Naive thymus-derived CD4-positive, alpha-beta T cell (primary cell): ENCODE measurements at regions not wholly inside any gene's neighbourhood (a gene's known extent, or its start where the extent isn't known, plus 50 kb on each side); places are given as distances from the start of the nearest gene placed in this dataset.

Source experiments
- ATAC-seq: fragments of 150-1000 bp; cut with Tn5 transposase; 2 replicates; pipeline ENCODE4 v1.10.0; 2021; ENCODE audit warnings: mild to moderate bottlenecking, moderate library complexity
- CTCF ChIA-PET: fragments of 350-600 bp; sonication (Branson Sonifier 250); formaldehyde crosslinking; loops from one replicate; lab custom pipeline; 2021; ENCODE audit warnings: antibody characterized with exemption; lab: Charles Lee
- POLR2A ChIA-PET: fragments of 350-600 bp; sonication (Branson Sonifier 250); formaldehyde crosslinking; loops from one replicate; lab custom pipeline; 2021; ENCODE audit warnings: antibody characterized with exemption, inconsistent platforms; lab: Charles Lee
- DNase-seq, 9 donors: peaks; one replicate each; pipeline versions ENCODE4 v3.0.0 to v3.0.0-alpha.2; 2020 to 2022; ENCODE audit warnings: mixed read lengths in 1 of 9
- H3K27ac ChIP-seq: one replicate; pipeline ENCODE4 v1.7.0; 2013; ENCODE audit warnings: mild to moderate bottlenecking, low read depth, low read length, moderate library complexity
- H3K27me3 ChIP-seq, 2 donors: one replicate each; pipeline ENCODE4 v1.7.0; 2013; ENCODE audit warnings: low read length in 2 of 2, mild to moderate bottlenecking in 2 of 2, moderate library complexity in 2 of 2; ENCODE audit not compliant: control insufficient read depth in 2 of 2, insufficient read depth in 2 of 2
- H3K36me3 ChIP-seq, 3 experiments: 1 replicate in 2 of 3; 2 replicates in 1 of 3; pipeline ENCODE4 v1.7.0; 2013; ENCODE audit warnings: low read length in 3 of 3, mild to moderate bottlenecking in 3 of 3, moderate library complexity in 1 of 3; ENCODE audit not compliant: insufficient read depth in 3 of 3, control insufficient read depth in 2 of 3
- H3K4me1 ChIP-seq, 2 donors: one replicate each; pipeline ENCODE4 v1.7.0; 2013; ENCODE audit warnings: low read length in 2 of 2, mild to moderate bottlenecking in 2 of 2, moderate library complexity in 1 of 2; ENCODE audit not compliant: control insufficient read depth in 2 of 2, insufficient read depth in 2 of 2
- H3K4me3 ChIP-seq: 2 replicates; pipeline ENCODE4 v1.7.0; 2013; ENCODE audit warnings: mild to moderate bottlenecking, low read length
- H3K9me3 ChIP-seq, 3 experiments: 1 replicate in 2 of 3; 2 replicates in 1 of 3; pipeline ENCODE4 v1.7.0; 2013; ENCODE audit warnings: low read length in 3 of 3; ENCODE audit not compliant: control insufficient read depth in 2 of 3
- H3K27ac Mint-ChIP-seq, 9 donors: one replicate each; pipeline ENCODE4 v1.8.0; 2020 to 2022; ENCODE audit warnings: mixed read lengths in 9 of 9, mild to moderate bottlenecking in 8 of 9, moderate library complexity in 5 of 9, inconsistent platforms in 2 of 9
- H3K27me3 Mint-ChIP-seq, 5 donors: one replicate each; pipeline ENCODE4 v1.8.0; 2021 to 2022; ENCODE audit warnings: mixed read lengths in 5 of 5, mild to moderate bottlenecking in 1 of 5
- H3K36me3 Mint-ChIP-seq, 5 donors: one replicate each; pipeline ENCODE4 v1.8.0; 2020 to 2022; ENCODE audit warnings: mixed read lengths in 5 of 5, mild to moderate bottlenecking in 3 of 5, inconsistent platforms in 1 of 5
- H3K4me1 Mint-ChIP-seq, 7 donors: one replicate each; pipeline ENCODE4 v1.8.0; 2020 to 2022; ENCODE audit warnings: mixed read lengths in 7 of 7, mild to moderate bottlenecking in 3 of 7, inconsistent platforms in 1 of 7
- H3K4me3 Mint-ChIP-seq, 10 donors: one replicate each; pipeline ENCODE4 v1.8.0; 2020 to 2022; ENCODE audit warnings: mild to moderate bottlenecking in 10 of 10, mixed read lengths in 10 of 10, moderate library complexity in 6 of 10, inconsistent platforms in 2 of 10
- H3K9me3 Mint-ChIP-seq, 11 donors: one replicate each; pipeline ENCODE4 v1.8.0; 2020 to 2022; ENCODE audit warnings: mixed read lengths in 11 of 11, mild to moderate bottlenecking in 4 of 11, inconsistent platforms in 1 of 11, moderate library complexity in 1 of 11
- intact Hi-C, 2 donors: fragments of 100-400 bp; cut with micrococcal nuclease; formaldehyde crosslinking; loops; one replicate each; pipeline ENCODE4 v1.15.1; 2023

DNA sequence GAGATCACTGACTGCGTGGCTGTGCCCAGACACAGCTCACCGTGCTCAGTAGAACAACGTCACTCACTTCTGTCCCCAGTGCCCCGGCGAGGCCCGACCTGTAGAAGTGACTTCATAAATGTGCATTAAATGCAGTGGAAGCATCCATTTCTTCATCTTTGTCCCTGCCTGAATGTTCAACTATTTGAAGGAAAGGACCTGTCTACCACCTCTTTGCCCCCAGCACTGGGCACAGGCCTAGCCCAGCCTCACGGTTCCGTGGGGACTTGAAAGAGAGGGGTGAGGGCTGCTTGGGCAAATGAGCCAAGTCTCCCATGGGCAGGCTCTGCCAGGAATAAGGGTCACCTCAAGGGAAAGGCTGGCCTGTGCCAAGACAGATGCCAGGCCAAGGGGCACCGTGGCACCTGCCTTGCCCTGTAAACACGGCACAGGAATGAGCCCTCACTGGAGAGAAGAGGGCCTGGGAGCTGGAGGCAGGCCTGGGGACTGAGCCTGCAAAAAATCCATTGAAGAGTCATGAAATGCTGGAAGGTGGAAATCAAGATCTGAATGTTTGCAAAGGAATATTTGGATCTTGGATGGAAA, 845.3 kb downstream of the BRD1 start:
- Mint-ChIP-seq H3K4me1 (no peaks in the 10 kb centered on the region), H3K4me3 (no peak overlapping the region), H3K27ac (no peak overlapping the region), H3K36me3 (peaks cover 0 to 3% (median 0%) of the 10 kb centered on the region in 5 donors), H3K9me3 (peaks cover 0 to 10% (median 2%) of the 10 kb centered on the region in 11 donors), H3K27me3 (peaks cover 0 to 27% (median 23%) of the 10 kb centered on the region in 5 donors)
- no peaks in the 10 kb centered on the region for H3K9me3 ChIP-seq
- intact Hi-C loops = no loop called here
- CTCF ChIA-PET = no interaction called here
- no peaks in the 10 kb centered on the region for H3K27me3 ChIP-seq
- no peaks in the 10 kb centered on the region for H3K4me1 ChIP-seq
- POLR2A ChIA-PET = no interaction called here
- DNase-seq (no peak), ATAC-seq (no peak)
- H3K36me3 ChIP-seq = no peaks in the 10 kb centered on the region
- no peak overlapping the region for H3K4me3 ChIP-seq
- no peak overlapping the region for H3K27ac ChIP-seq

DNA sequence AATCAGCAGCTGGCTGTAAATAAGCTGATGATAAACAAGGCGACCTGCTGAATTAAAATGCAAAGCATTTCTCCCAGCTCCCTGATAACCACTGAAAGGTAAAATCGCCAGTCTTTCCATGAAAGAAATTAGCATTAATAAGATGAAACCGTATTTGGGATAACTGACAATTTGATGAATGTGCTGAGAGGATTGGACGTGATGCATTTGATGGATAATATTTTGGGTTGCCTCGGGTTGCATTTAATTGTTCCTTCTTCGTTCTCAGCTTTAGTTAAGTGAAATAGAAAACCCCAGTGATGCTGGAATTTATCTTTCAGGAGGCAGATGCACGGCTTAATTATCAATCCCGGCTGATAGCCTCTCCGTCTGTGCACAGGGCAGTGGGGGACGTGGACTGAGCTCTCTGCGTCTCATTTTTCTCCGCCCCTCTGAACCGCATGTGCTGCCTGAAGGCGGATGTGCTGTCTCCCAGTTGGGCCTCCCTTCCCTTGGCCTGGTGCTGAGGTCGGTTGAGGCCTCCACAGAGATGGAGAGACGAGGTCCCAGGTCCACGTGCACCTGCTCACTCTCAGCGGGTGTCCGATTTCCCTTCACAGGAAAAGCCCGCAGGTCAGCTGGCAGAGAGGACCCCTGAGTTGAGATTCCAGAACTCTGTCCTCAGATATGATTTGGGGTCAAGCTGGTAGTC, 846.2 kb downstream of the BRD1 start:
- ChIA-PET POLR2A (no interaction called here), CTCF (no interaction called here)
- no peaks in the 10 kb centered on the region for H3K4me1 ChIP-seq
- peaks cover 0 to 10% (median 2%) of the 10 kb centered on the region in 11 donors for H3K9me3 Mint-ChIP-seq
- H3K36me3 ChIP-seq = no peaks in the 10 kb centered on the region
- H3K9me3 ChIP-seq = no peaks in the 10 kb centered on the region
- H3K27me3 ChIP-seq = no peaks in the 10 kb centered on the region
- no peak for DNase-seq
- no peak overlapping the region for H3K4me3 Mint-ChIP-seq
- peaks cover 0 to 33% (median 27%) of the 10 kb centered on the region in 5 donors for H3K27me3 Mint-ChIP-seq
- peaks cover 0 to 3% (median 0%) of the 10 kb centered on the region in 5 donors for H3K36me3 Mint-ChIP-seq
- intact Hi-C loops = no loop called here
- ATAC-seq = no peak
- H3K4me3 ChIP-seq = no peak overlapping the region
- no peak overlapping the region for H3K27ac ChIP-seq
- H3K27ac Mint-ChIP-seq = no peak overlapping the region
- no peaks in the 10 kb centered on the region for H3K4me1 Mint-ChIP-seq

DNA sequence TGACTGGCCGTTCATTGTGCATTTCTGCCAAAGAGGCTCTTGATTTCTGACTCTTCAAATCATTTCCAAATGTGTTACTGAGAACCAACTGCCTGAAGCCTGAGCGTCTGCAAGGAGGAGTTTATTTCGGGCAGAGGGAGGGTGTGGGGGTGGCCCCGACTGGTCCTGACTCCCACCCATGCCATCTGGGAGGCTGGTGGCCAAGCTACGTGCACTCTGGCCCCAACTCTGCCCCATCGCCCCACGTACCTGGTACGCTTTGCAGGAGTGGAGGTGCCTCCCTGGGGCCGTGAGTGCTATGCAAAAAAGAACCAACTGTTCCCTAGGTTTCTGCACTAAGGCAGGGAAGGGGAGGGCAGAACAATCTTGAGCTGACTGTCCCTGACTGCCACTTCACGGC, 846.8 kb downstream of the BRD1 start:
- Mint-ChIP-seq H3K27me3 (peaks cover 0 to 39% (median 33%) of the 10 kb centered on the region in 5 donors), H3K27ac (no peak overlapping the region), H3K4me3 (no peak overlapping the region), H3K36me3 (peaks cover 0 to 3% (median 0%) of the 10 kb centered on the region in 5 donors), H3K4me1 (no peaks in the 10 kb centered on the region), H3K9me3 (peaks cover 0 to 10% (median 2%) of the 10 kb centered on the region in 11 donors)
- ChIA-PET POLR2A (no interaction called here), CTCF (no interaction called here)
- no peaks in the 10 kb centered on the region for H3K4me1 ChIP-seq
- no peak overlapping the region for H3K27ac ChIP-seq
- DNase-seq (no peak), ATAC-seq (no peak)
- H3K4me3 ChIP-seq = no peak overlapping the region
- H3K9me3 ChIP-seq = no peaks in the 10 kb centered on the region
- intact Hi-C loops = no loop called here
- no peaks in the 10 kb centered on the region for H3K36me3 ChIP-seq
- H3K27me3 ChIP-seq = no peaks in the 10 kb centered on the region

DNA sequence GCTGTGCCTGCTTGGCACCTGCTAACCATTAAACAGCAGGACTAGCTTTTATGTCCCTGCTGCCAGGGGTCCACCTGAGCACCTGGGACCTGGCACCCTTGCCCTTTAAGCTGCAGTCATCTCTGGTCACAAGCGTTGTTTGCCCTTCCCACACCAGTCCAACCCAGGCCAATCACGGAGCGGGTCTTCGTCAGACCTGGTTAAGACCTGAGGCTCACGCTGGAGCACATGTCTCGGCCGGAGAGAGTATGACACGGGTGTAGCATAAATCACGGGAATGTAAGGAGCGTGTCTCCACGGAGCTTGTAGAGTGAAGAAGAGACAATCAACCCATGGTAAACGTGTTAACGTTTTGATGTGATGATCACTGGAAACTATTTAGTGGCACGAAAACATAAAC, 847.3 kb downstream of the BRD1 start:
- Mint-ChIP-seq H3K4me3 (no peak overlapping the region), H3K27ac (no peak overlapping the region), H3K36me3 (peaks cover 0 to 3% (median 0%) of the 10 kb centered on the region in 5 donors), H3K27me3 (peaks cover 0 to 44% (median 34%) of the 10 kb centered on the region in 5 donors), H3K4me1 (no peaks in the 10 kb centered on the region), H3K9me3 (peaks cover 0 to 8% (median 2%) of the 10 kb centered on the region in 11 donors)
- no peak overlapping the region for H3K4me3 ChIP-seq
- no peaks in the 10 kb centered on the region for H3K9me3 ChIP-seq
- H3K27ac ChIP-seq = no peak overlapping the region
- no peaks in the 10 kb centered on the region for H3K36me3 ChIP-seq
- ATAC-seq (no peak), DNase-seq (no peak)
- H3K4me1 ChIP-seq = no peaks in the 10 kb centered on the region
- ChIA-PET CTCF (no interaction called here), POLR2A (no interaction called here)
- H3K27me3 ChIP-seq = no peaks in the 10 kb centered on the region
- intact Hi-C loops = no loop called here

DNA sequence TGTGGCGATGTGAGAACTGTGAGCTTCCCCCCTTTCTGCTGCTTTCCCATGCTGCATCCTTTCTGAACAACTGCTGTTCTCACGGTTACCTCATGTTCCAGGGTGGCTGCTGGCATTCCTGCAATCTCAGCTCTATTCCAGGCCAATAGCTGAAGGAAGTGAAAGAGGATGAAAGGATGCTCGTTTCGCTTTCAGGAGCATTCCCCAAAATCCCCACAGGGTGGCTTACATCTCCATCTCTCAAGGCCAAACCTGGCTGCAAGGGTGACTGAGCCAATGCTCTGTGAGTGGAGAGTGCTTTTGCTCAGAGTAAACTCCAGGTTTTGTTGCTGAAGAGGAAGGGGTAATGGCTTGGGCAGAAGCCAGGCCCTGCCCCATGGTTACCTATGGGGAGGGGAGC, 848.2 kb downstream of the BRD1 start:
- Mint-ChIP-seq H3K4me1 (no peaks in the 10 kb centered on the region), H3K27ac (no peak overlapping the region), H3K27me3 (peaks cover 0 to 45% (median 30%) of the 10 kb centered on the region in 5 donors), H3K9me3 (peaks cover 0 to 6% (median 2%) of the 10 kb centered on the region in 11 donors), H3K36me3 (peaks cover 0 to 3% (median 0%) of the 10 kb centered on the region in 5 donors), H3K4me3 (no peak overlapping the region)
- Histone ChIP-seq H3K4me3 (no peak overlapping the region), H3K36me3 (no peaks in the 10 kb centered on the region), H3K27me3 (no peaks in the 10 kb centered on the region), H3K9me3 (no peaks in the 10 kb centered on the region), H3K27ac (no peak overlapping the region), H3K4me1 (no peaks in the 10 kb centered on the region)
- ChIA-PET POLR2A (no interaction called here), CTCF (interaction anchor here (0.6 to 0.7 kb wide), 2 partner anchors 31 to 664 kb away, joined by 3 read pairs; no protein-coding TSS in a partner anchor)
- DNase-seq (no peak), ATAC-seq (no peak)
- intact Hi-C loops = no loop called here

DNA sequence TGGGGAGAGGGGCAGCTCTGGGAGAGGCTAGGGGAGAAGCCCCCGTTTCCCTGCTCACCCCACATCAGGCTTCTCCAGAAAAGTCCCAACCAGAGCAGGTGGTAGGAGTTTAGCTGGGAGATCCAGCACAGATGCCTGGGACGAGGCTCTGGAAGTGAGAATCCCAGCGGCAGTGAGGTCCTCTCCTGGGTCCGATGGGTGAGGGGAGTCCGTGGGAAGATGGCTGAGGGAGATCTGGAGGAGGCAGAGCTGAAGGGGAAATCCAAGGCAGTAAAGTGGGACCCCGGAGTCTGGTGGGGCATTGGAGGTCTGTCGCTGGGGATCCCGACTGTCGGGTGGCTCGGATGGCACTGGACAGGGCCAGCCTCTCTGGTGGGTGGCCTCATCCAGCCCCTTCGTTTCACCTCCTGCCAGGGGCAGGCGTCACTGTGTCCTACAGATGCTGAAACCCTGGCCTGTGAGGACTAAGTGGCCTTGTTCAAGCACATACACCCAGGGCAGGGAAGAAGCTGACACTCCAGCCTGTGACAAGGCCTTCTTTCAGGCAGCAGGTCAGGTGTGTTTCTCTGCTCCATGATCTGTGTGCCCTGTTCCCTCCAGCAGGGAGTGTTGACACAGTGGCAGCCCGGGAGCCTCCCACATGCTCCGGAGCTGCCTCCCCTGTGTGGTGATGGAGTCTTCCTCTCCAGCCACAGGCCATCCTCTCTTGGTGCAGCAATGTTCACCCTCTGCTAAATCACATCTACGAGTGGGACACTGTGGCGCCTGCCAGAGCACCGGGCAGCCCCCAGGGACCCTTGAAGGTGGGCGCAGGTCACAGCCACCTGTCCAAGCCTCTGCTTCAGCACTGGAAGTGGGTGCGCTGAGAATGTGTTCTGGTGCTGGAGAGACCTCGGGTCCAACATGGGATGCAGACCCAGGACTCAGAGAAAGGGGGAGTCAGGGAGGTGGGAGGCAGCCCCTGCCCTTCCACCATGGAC, 850.8 kb downstream of the BRD1 start:
- peaks cover 0 to 39% (median 30%) of the 10 kb centered on the region in 5 donors for H3K27me3 Mint-ChIP-seq

More for the DNA sequence above, 850.8 kb downstream of the BRD1 start:
- no peak overlapping the region for H3K4me3 Mint-ChIP-seq
- no peak overlapping the region for H3K27ac Mint-ChIP-seq
- CTCF ChIA-PET = interaction anchor here (0.6 kb wide), 1 partner anchor 117 kb away, joined by 3 read pairs; no protein-coding TSS in a partner anchor
- no peak for DNase-seq
- H3K27ac ChIP-seq = no peak overlapping the region
- intact Hi-C loops = no loop called here
- no peaks in the 10 kb centered on the region for H3K4me1 ChIP-seq
- peaks cover 0 to 6% (median 2%) of the 10 kb centered on the region in 11 donors for H3K9me3 Mint-ChIP-seq
- no peaks in the 10 kb centered on the region for H3K4me1 Mint-ChIP-seq
- H3K27me3 ChIP-seq = no peaks in the 10 kb centered on the region
- H3K4me3 ChIP-seq = no peak overlapping the region
- POLR2A ChIA-PET = no interaction called here
- H3K36me3 ChIP-seq = no peaks in the 10 kb centered on the region
- H3K36me3 Mint-ChIP-seq = peaks cover 0 to 3% (median 0%) of the 10 kb centered on the region in 5 donors
- no peaks in the 10 kb centered on the region for H3K9me3 ChIP-seq
- ATAC-seq = no peak
